ENCODE measurements at regions not wholly inside any gene's neighbourhood (a gene's known extent, or its start where the extent isn't known, plus 50 kb on each side); places are given as distances from the start of the nearest gene placed in this dataset.

DNA sequence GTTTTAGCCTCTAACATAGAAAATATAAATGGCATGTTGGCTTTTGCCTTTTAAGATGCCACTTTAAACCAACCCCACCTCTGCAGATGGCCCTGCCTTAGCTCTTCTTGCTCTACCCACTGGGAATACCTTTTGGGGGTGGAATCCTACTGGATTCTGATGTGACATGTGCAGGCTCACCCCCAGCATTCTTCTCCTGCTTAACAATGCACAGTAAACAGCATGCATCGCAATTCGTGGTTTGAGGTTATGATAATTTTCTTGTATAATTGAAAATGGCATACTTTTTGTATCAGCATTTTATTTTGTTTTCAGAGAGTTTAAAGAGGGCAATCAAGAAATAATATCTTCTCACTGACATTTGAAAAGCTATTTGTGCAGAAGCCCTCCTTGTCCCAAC, 167.9 kb downstream of the AREG start:
- Histone ChIP-seq H3K4me1 (ENCODE audit: insufficient read depth, low read length, poor library complexity, severe bottlenecking) (no peaks in the 10 kb centered on the region), H3K9me3 (ENCODE audit: insufficient read depth, low read depth, low read length) (no peaks in the 10 kb centered on the region), H3K79me2 (ENCODE audit: insufficient read depth, low read length) (no peaks in the 10 kb centered on the region), H3K9me2 (replicated peaks; ENCODE audit: low read depth, low read length) (no peaks in the 10 kb centered on the region), H3F3A (ENCODE audit: low read depth) (no peaks in the 10 kb centered on the region), H4K20me1 (ENCODE audit: insufficient read depth, low read length, poor library complexity, severe bottlenecking) (no peaks in the 10 kb centered on the region), H3K9ac (ENCODE audit: low read depth, low read length, poor library complexity, severe bottlenecking) (no peak overlapping the region), H3K27me3 (ENCODE audit: insufficient read depth, low read length, poor library complexity, severe bottlenecking) (no peaks in the 10 kb centered on the region), H3K36me3 (ENCODE audit: insufficient read depth, low read length) (no peaks in the 10 kb centered on the region), H3K4me3 (ENCODE audit: low read length, poor library complexity, severe bottlenecking) (no peak overlapping the region), H3K4me2 (ENCODE audit: low read depth, low read length, poor library complexity, severe bottlenecking) (no peak overlapping the region), H2AFZ (ENCODE audit: low read length) (no peak overlapping the region)
- TF ChIP-seq CTCF (conservative IDR thresholded peaks at IDR 0.05; ENCODE audit: low read length) (no peak), EZH2phosphoT487 (IDR thresholded peaks at IDR 0.05; ENCODE audit: borderline replicate concordance) (no peak)

DNA sequence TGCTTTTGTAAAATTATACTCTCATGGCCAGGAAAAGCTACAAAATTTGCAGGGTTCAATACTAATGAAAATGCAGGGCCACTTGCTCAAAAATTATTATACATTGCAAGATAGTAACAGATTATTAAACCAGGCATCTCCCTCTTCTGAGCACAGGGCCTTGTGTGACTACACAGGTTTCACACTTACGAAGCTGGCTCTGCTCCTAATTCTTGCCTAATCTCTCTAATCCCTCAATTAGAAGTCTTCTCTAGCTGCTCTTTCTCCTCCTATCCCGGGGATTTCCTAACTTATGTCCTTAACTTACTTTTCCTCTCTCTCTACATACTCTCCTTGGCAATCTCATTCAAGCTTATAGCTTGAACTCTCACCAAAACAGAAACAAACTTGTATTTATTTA, 168.3 kb downstream of the AREG start:
- Histone ChIP-seq H3K9me3 (ENCODE audit: insufficient read depth, low read depth, low read length) (no peaks in the 10 kb centered on the region), H3K79me2 (ENCODE audit: insufficient read depth, low read length) (no peaks in the 10 kb centered on the region), H3K9me2 (replicated peaks; ENCODE audit: low read depth, low read length) (no peaks in the 10 kb centered on the region), H3K4me2 (ENCODE audit: low read depth, low read length, poor library complexity, severe bottlenecking) (no peak overlapping the region), H3K36me3 (ENCODE audit: insufficient read depth, low read length) (no peaks in the 10 kb centered on the region), H3K4me1 (ENCODE audit: insufficient read depth, low read length, poor library complexity, severe bottlenecking) (no peaks in the 10 kb centered on the region), H2AFZ (ENCODE audit: low read length) (no peak overlapping the region), H3K9ac (ENCODE audit: low read depth, low read length, poor library complexity, severe bottlenecking) (no peak overlapping the region), H3K4me3 (ENCODE audit: low read length, poor library complexity, severe bottlenecking) (no peak overlapping the region), H3K27me3 (ENCODE audit: insufficient read depth, low read length, poor library complexity, severe bottlenecking) (no peaks in the 10 kb centered on the region), H4K20me1 (ENCODE audit: insufficient read depth, low read length, poor library complexity, severe bottlenecking) (no peaks in the 10 kb centered on the region), H3F3A (ENCODE audit: low read depth) (no peaks in the 10 kb centered on the region)
- TF ChIP-seq CTCF (conservative IDR thresholded peaks at IDR 0.05; ENCODE audit: low read length) (no peak), EZH2phosphoT487 (IDR thresholded peaks at IDR 0.05; ENCODE audit: borderline replicate concordance) (no peak)

GRCh38 chr4:74615411-74615810, 170.5 kb downstream of the AREG start:
- Histone ChIP-seq H3K36me3 (ENCODE audit: insufficient read depth, low read length) (no peaks in the 10 kb centered on the region), H3K79me2 (ENCODE audit: insufficient read depth, low read length) (no peaks in the 10 kb centered on the region), H3K9ac (ENCODE audit: low read depth, low read length, poor library complexity, severe bottlenecking) (no peak overlapping the region), H3K9me3 (ENCODE audit: insufficient read depth, low read depth, low read length) (no peaks in the 10 kb centered on the region), H3K9me2 (replicated peaks; ENCODE audit: low read depth, low read length) (no peaks in the 10 kb centered on the region), H3F3A (ENCODE audit: low read depth) (no peaks in the 10 kb centered on the region), H3K27me3 (ENCODE audit: insufficient read depth, low read length, poor library complexity, severe bottlenecking) (no peaks in the 10 kb centered on the region), H3K4me3 (ENCODE audit: low read length, poor library complexity, severe bottlenecking) (no peak overlapping the region), H2AFZ (ENCODE audit: low read length) (no peak overlapping the region), H4K20me1 (ENCODE audit: insufficient read depth, low read length, poor library complexity, severe bottlenecking) (no peaks in the 10 kb centered on the region), H3K4me2 (ENCODE audit: low read depth, low read length, poor library complexity, severe bottlenecking) (no peak overlapping the region), H3K4me1 (ENCODE audit: insufficient read depth, low read length, poor library complexity, severe bottlenecking) (no peaks in the 10 kb centered on the region)
- no peak for TF ChIP-seq EZH2phosphoT487 (IDR thresholded peaks at IDR 0.05; ENCODE audit: borderline replicate concordance)
- TF ChIP-seq CTCF (conservative IDR thresholded peaks at IDR 0.05; ENCODE audit: low read length) = no peak

All from Loucy (cell line).